GM06990 (cell line): ENCODE measurements at regions not wholly inside any gene's neighbourhood (a gene's known extent, or its start where the extent isn't known, plus 50 kb on each side); places are given as distances from the start of the nearest gene placed in this dataset.

Source experiments
- DNase-seq: peaks from one replicate; pipeline ENCODE4 v3.0.0-alpha.2; 2011; ENCODE audit not compliant: insufficient read length; ENCODE audit errors: extremely low read depth
- H3K27me3 ChIP-seq: replicated peaks from 2 replicates; pipeline ENCODE4 v1.6.0; 2011; ENCODE audit warnings: low read length; ENCODE audit not compliant: control insufficient read depth, insufficient read depth
- H3K36me3 ChIP-seq: 2 replicates; pipeline ENCODE4 v1.5.1; 2011; ENCODE audit warnings: low read length; ENCODE audit not compliant: control insufficient read depth, insufficient read depth
- H3K4me3 ChIP-seq: replicated peaks from 2 replicates; pipeline ENCODE4 v1.5.1; 2011; ENCODE audit warnings: low read depth, mild to moderate bottlenecking, control low read depth, low read length
- TF ChIP-seq, protein P1 (sequence below): IDR thresholded peaks from 2 replicates; pipeline ENCODE4 v1.5.1; 2011; ENCODE audit warnings: low read length, control low read depth, mild to moderate bottlenecking, inconsistent platforms; ENCODE audit not compliant: insufficient read depth, poor library complexity, severe bottlenecking

DNA sequence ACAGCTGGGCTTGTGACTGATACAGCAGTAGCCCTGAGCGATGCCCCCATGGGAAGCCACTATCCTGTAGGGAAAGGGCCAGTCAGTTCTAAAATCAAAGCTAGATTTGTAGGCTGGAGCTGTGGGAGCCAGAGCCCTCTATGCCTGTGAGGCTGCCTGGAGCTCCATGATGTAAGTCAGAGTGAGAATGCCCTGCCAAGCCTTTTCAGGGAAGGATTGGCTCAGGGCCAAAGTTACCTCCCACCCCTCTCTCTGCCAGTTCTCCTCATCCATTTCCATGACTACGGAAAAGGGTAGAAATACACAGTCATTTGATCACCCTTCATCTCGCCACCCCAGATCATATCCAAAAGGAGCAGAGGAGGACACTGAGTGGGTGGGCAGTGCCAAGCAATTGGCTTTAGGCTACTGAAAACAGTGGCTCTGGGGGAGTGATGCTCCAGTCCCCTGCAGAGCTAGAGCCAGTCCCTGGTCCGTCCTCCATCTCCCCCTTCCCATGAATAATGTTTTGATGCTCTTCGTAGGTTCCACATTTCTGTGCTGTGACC lies 59.5 kb upstream of the KCNA3 start:
- TF ChIP-seq, protein P1, sequence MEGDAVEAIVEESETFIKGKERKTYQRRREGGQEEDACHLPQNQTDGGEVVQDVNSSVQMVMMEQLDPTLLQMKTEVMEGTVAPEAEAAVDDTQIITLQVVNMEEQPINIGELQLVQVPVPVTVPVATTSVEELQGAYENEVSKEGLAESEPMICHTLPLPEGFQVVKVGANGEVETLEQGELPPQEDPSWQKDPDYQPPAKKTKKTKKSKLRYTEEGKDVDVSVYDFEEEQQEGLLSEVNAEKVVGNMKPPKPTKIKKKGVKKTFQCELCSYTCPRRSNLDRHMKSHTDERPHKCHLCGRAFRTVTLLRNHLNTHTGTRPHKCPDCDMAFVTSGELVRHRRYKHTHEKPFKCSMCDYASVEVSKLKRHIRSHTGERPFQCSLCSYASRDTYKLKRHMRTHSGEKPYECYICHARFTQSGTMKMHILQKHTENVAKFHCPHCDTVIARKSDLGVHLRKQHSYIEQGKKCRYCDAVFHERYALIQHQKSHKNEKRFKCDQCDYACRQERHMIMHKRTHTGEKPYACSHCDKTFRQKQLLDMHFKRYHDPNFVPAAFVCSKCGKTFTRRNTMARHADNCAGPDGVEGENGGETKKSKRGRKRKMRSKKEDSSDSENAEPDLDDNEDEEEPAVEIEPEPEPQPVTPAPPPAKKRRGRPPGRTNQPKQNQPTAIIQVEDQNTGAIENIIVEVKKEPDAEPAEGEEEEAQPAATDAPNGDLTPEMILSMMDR, result no peak
- Histone ChIP-seq H3K27me3 (peaks cover 2% of the 10 kb centered on the region), H3K36me3 (no peaks in the 10 kb centered on the region), H3K4me3 (no peak overlapping the region)
- no peak for DNase-seq

DNA sequence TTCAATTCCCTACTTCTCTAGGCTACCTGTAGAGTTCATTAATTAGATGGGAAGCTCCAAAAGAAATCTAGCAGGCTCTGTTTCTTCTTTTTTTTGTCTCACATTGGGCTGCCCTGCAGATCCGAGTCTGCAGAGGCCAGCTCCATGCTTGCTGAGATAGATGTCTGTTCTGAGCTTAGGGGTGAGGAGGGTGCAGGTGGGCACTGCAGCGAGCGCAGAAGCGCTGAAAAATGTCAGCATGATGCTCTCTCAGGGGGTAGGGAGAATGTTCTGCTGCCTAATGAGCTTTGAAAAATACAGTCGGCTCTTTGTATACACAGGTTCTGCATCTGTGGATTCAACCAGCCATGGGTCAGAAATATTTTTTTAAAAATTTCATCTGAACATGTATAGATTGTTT lies 56.8 kb upstream of the KCNA3 start:
- TF ChIP-seq, protein P1, result no peak
- H3K36me3 ChIP-seq, result no peaks in the 10 kb centered on the region
- peaks cover 2% of the 10 kb centered on the region for H3K27me3 ChIP-seq
- H3K4me3 ChIP-seq, result no peak overlapping the region
- DNase-seq, result no peak

DNA sequence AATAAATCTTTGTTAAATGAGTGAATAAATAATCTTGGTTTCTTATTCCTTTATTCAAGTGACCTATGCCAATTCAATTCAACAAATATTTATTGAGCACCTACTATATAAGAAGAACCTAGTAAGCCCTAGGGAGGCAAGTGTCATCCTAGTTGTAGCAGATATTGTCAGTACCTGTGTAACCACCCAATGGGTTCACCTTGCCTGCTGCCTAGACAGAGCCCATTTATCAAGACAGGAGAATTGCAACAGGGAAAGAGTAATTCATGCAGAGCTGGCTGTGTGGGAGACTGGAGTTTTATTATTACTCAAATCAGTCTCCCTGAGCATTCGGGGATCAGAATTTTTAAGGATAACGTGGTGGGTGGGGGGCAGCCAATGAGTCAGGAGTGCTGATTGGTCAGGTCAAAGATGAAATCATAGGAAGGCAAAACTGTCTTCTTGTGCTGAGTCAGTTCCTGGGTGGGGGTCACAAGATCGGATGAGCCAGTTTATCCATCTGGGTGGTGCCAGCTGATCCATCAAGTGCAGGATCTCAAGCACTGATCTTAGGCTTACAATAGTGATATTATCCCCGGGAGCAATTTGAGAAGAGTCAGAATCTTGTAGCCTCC lies 53.8 kb upstream of the KCNA3 start:
- H3K27me3 ChIP-seq, result no peaks in the 10 kb centered on the region
- H3K4me3 ChIP-seq, result no peak overlapping the region
- TF ChIP-seq, protein P1, result no peak
- no peak for DNase-seq
- H3K36me3 ChIP-seq, result no peaks in the 10 kb centered on the region

DNA sequence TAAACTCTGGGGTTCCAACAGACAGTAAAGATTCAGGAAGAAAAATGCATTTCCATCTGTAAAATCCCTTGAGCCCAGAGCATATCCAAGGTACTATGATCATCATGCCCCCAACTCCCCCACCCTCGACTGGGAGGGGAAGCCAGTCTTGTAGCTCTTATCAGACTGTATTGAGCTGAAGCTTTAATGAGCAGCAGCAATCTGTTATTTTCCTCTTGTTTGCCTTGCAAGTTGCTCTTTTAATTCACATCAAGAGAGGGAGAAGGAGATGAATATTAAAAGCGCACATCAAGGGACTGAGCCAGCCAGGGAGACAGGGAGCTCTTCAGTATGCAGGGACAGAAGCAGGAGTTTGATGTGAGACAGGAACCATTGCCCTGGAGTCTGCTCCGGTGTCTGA lies 52.5 kb upstream of the KCNA3 start:
- Histone ChIP-seq H3K4me3 (peak overlapping the region; percentile 31), H3K27me3 (no peaks in the 10 kb centered on the region), H3K36me3 (no peaks in the 10 kb centered on the region)
- no peak for DNase-seq
- TF ChIP-seq, protein P1, result no peak

DNA sequence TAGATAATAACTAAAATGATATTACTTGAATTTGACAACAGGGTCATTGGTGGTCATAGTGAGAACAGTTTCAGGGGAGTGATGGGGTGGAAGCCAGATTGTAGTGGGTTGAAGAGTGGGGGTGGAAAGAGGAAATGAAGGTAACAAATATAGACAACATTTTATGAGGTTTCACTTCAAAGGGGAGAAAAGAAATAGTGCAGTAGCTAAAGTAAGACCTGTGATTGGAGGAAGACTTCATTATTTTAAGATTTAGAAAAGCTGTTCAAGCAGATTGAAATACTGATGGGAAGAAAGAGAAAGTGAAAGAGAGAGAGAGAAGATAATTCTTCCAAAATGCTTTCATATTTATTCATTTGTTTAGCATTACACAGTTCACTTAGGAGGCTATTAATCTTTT lies 52.0 kb upstream of the KCNA3 start:
- H3K4me3 ChIP-seq, result no peak overlapping the region; the same call in 1 of the 2 replicates
- DNase-seq, result peak; percentile 40
- H3K27me3 ChIP-seq, result no peaks in the 10 kb centered on the region
- H3K36me3 ChIP-seq, result no peaks in the 10 kb centered on the region
- TF ChIP-seq, protein P1, result no peak
